NCI-H2196 treated with DMSO at 0.1 percent for 48 hours (cell line): ENCODE measurements at regions not wholly inside any gene's neighbourhood (a gene's known extent, or its start where the extent isn't known, plus 50 kb on each side); places are given as distances from the start of the nearest gene placed in this dataset.

Experiments used
- DNase-seq: peaks from one replicate; lab custom pipeline; 2025; ENCODE audit not compliant: unreplicated experiment; lab: John Stamatoyannopoulos, UW

- no peak for DNase-seq
These were observed 56.6 kb downstream of the HLA-G start for GRCh38 chr6:29884261-29884660.

- no peak for DNase-seq
These were observed 55.6 kb upstream of the HLA-A start for GRCh38 chr6:29886701-29887100.

GRCh38 chr6:29887330-29887818 lies 55.0 kb upstream of the HLA-A start:
- peak; percentile 14 for DNase-seq

- peak; percentile 45 for DNase-seq
These were observed 54.2 kb upstream of the HLA-A start for GRCh38 chr6:29887819-29888776.
